Keratinocyte (primary cell): ENCODE measurements at regions not wholly inside any gene's neighbourhood (a gene's known extent, or its start where the extent isn't known, plus 50 kb on each side); places are given as distances from the start of the nearest gene placed in this dataset.

Source experiments
- CTCF ChIP-seq, 3 experiments: IDR thresholded peaks in 1 of 3; conservative IDR thresholded peaks in 1 of 3; optimal IDR thresholded peaks in 1 of 3; 2 replicates in 2 of 3; 3 replicates in 1 of 3; pipeline versions ENCODE3 to v1.5.1; 2011; ENCODE audit warnings: low read length in 3 of 3, mild to moderate bottlenecking in 3 of 3, moderate library complexity in 2 of 3, control low read depth in 1 of 3, inconsistent platforms in 1 of 3; ENCODE audit not compliant: insufficient read depth in 2 of 3; ENCODE audit errors: extremely low read depth in 1 of 3
- EZH2 ChIP-seq: IDR thresholded peaks from one replicate; pipeline ENCODE4 v1.6.1; 2012; ENCODE audit warnings: inconsistent platforms, mild to moderate bottlenecking, low read length, moderate library complexity

DNA sequence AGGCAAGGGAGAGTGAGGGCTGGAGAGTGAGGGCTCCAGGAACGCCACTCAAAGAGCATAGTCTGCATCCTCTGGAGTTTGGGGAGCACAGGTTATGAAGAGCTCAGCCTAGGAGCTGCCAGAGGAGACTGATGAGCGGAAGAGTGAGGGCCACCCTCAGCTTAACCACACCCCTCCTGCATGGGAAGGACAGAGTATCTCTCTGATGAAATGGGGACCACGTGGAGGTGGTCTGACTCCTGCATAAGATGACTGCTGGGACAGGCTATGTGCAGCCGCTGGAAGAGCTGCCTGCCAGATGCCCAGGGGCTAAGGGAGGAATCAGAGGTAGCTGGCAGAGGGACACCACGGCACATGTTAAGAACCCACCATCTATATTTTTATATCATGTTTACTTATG is 162.9 kb upstream of the POU2AF2 start:
- TF ChIP-seq CTCF (optimal IDR thresholded peaks at IDR 0.05 in 1 of 3, IDR thresholded peaks at IDR 0.05 in 1 of 3, conservative IDR thresholded peaks at IDR 0.05 in 1 of 3; ENCODE audit: extremely low read depth in 1 of 3, insufficient read depth in 2 of 3, low read length in 3 of 3) (no peak), EZH2 (no peak)
